Chondrocyte (in vitro differentiated cells): ENCODE measurements at regions not wholly inside any gene's neighbourhood (a gene's known extent, or its start where the extent isn't known, plus 50 kb on each side); places are given as distances from the start of the nearest gene placed in this dataset.

ENCODE experiments used
- DNase-seq: peaks from one replicate; pipeline ENCODE4 v3.0.0; 2021; ENCODE audit warnings: mixed read lengths, low spot score
- H3K27ac Mint-ChIP-seq: one replicate; pipeline ENCODE4 v1.8.0; 2021; ENCODE audit warnings: mild to moderate bottlenecking, moderate library complexity, mixed read lengths; ENCODE audit not compliant: unreplicated experiment
- H3K27me3 Mint-ChIP-seq: 2 replicates; pipeline ENCODE4 v1.8.0; 2021; ENCODE audit warnings: low read depth, mixed read lengths
- H3K36me3 Mint-ChIP-seq: 2 replicates; pipeline ENCODE4 v1.8.0; 2021; ENCODE audit warnings: low read depth, mixed read lengths
- H3K4me1 Mint-ChIP-seq: 2 replicates; pipeline ENCODE4 v1.8.0; 2021; ENCODE audit warnings: low read depth, mild to moderate bottlenecking, mixed read lengths
- H3K4me3 Mint-ChIP-seq: one replicate; pipeline ENCODE4 v1.8.0; 2021; ENCODE audit warnings: mild to moderate bottlenecking, moderate library complexity, mixed read lengths; ENCODE audit not compliant: unreplicated experiment
- H3K9me3 Mint-ChIP-seq: 2 replicates; pipeline ENCODE4 v1.8.0; 2021; ENCODE audit warnings: low read depth, mixed read lengths
- TF ChIP-seq, protein P1 (sequence below): fragments of 200-600 bp; sonication (generic); IDR thresholded peaks from 2 replicates; pipeline ENCODE4 v1.5.0; 2021; ENCODE audit warnings: antibody characterized with exemption, mild to moderate bottlenecking, moderate library complexity

DNA sequence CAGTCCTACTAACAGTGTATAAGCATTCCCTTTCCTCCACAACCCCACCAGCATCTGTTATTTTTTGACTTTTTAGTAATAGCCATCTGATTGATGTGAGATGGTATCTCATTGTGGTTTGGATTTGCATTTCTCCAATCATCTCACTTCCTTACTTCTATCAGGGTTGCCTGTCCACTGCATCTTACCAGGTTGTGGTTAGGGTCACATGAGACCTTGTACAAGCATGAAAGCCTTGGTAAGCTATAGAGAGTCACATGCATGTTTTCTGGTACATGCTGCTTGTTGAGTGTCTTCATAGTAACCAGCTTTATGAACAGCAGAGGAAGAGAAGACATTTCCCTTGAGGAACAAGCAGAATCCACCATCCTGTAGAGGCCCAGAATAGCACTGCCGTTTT, 102.9 kb upstream of the PAX6 start:
- TF ChIP-seq, protein P1, sequence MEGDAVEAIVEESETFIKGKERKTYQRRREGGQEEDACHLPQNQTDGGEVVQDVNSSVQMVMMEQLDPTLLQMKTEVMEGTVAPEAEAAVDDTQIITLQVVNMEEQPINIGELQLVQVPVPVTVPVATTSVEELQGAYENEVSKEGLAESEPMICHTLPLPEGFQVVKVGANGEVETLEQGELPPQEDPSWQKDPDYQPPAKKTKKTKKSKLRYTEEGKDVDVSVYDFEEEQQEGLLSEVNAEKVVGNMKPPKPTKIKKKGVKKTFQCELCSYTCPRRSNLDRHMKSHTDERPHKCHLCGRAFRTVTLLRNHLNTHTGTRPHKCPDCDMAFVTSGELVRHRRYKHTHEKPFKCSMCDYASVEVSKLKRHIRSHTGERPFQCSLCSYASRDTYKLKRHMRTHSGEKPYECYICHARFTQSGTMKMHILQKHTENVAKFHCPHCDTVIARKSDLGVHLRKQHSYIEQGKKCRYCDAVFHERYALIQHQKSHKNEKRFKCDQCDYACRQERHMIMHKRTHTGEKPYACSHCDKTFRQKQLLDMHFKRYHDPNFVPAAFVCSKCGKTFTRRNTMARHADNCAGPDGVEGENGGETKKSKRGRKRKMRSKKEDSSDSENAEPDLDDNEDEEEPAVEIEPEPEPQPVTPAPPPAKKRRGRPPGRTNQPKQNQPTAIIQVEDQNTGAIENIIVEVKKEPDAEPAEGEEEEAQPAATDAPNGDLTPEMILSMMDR, result no peak
- Mint-ChIP-seq H3K9me3 (peaks cover 4% of the 10 kb centered on the region), H3K4me1 (no peaks in the 10 kb centered on the region), H3K4me3 (no peak overlapping the region), H3K27ac (no peak overlapping the region), H3K27me3 (peaks cover 16% of the 10 kb centered on the region), H3K36me3 (peaks cover 1% of the 10 kb centered on the region)
- no peak for DNase-seq

DNA sequence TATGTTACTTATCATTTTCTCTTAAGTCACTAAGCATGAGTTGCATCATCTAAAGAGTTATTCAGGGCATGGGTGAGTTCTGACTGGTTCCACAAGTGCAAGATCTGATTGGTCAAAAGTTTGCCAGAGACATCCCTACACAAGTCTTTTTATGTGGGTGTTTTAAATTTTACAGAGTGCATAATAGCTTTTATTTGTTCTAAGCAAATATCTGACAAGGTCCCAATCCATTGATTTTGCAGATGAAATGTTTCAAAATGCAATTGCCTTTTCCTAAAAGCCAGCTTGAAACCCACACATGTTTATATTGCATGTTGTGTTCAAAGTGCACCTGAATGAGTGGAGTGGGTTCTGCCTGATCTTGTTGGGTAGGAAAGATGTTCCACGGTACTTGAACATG, 101.7 kb upstream of the PAX6 start:
- Mint-ChIP-seq H3K27me3 (peaks cover 21% of the 10 kb centered on the region), H3K9me3 (peaks cover 5% of the 10 kb centered on the region), H3K27ac (no peak overlapping the region), H3K4me3 (no peak overlapping the region), H3K4me1 (no peaks in the 10 kb centered on the region), H3K36me3 (peaks cover 2% of the 10 kb centered on the region)
- no peak for DNase-seq
- TF ChIP-seq, protein P1, result no peak

DNA sequence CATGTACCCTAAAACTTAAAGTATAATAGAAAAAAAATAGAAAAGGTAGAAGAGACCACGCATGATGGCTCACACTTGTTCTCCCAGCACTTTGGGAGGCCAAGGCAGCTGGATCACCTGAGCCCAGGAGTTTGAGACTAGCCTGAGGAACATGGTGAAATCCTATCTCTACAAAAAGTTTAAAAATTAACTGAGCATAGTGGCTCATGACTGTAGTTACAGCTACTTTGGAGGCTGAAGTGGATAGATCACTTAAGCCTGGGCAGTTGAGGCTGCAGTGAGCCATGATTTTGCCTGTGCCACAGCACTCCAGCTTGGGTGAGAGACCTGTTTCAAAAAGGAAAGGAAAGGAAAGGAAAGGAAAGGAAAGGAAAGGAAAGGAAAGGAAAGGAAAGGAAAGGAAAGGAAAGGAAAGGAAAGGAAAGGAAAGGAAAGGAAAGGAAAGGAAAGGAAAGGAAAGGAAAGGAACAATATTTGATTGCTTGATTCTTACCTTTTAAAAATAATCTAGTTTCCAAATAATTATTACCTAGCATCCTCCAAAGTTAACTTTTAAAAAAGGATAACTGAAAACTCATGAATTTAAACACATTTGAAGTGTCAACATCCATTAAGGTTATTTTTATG, 99.9 kb upstream of the PAX6 start:
- Mint-ChIP-seq H3K4me1 (no peaks in the 10 kb centered on the region), H3K4me3 (no peak overlapping the region), H3K27me3 (peaks cover 27% of the 10 kb centered on the region), H3K27ac (no peak overlapping the region), H3K9me3 (peaks cover 13% of the 10 kb centered on the region), H3K36me3 (peaks cover 2% of the 10 kb centered on the region)
- TF ChIP-seq, protein P1, result no peak
- DNase-seq, result no peak

DNA sequence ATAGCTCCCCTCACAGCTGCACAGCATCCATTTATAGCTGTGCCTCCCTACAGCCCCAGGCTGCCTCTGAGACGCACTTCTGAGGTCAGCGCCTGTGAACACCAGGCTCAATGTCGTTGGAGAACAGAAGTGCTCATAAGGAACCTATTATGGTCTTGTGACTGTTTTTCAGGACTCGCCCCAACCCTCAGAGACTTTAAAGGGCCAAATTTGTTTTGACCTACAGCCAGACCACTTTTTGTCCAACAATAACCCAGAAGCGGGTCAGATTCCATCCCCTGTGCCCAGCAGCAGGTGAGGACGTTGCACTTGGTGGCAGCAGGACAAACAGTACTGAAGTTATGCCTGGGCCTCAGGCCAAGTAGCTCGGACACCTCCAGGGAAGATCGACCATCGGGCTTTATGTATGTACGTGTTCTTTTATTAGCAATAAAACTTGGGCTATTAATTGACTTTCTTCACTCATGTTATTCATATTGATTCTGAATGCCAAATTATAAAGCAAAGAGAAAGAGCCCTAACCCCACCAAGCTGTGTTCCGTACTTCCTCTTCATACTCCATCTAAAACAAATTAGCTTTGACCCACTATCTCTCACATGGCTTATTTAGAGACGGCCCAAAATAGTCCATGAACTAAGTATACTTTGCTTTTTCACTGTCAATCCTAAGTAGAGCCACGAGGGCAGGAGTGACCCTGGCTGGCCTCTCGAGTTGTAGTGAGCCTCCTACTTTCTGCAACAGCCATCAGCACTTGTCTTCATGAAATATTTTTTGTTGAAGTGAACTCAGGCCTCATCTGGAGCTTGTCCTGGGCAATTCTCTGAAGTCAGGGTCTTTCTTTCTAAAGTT, 92.3 kb upstream of the PAX6 start:
- Mint-ChIP-seq H3K36me3 (peaks cover 2% of the 10 kb centered on the region), H3K4me3 (no peak overlapping the region), H3K27ac (no peak overlapping the region), H3K4me1 (peaks cover 9% of the 10 kb centered on the region), H3K27me3 (peaks cover 8% of the 10 kb centered on the region), H3K9me3 (peaks cover 8% of the 10 kb centered on the region)
- TF ChIP-seq, protein P1, result no peak
- DNase-seq, result no peak

DNA sequence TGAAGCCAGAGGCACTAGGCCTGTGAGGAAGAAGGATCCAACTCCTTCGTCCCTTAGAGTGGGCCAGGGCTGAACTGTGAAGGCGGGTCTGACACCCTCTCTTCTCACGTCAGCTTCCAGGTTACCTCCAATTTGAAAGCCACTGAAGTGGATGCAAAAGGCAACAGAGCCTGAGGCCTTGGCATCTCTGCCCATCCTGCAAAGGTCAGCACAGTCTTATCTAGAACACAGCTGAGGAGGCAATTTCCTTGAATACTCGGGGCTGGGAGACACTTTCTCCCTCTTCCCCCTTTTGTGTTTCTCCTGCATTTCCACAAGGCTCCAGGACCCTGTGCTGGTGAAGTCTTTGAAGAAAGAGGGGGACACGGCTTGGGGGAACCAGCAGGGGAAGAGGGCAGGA, 91.6 kb upstream of the PAX6 start:
- TF ChIP-seq, protein P1, result no peak
- Mint-ChIP-seq H3K36me3 (peaks cover 2% of the 10 kb centered on the region), H3K4me3 (no peak overlapping the region), H3K27ac (no peak overlapping the region), H3K27me3 (peaks cover 6% of the 10 kb centered on the region), H3K4me1 (peaks cover 9% of the 10 kb centered on the region), H3K9me3 (peaks cover 8% of the 10 kb centered on the region)
- DNase-seq, result no peak
